NB4 (cell line): ENCODE measurements at regions not wholly inside any gene's neighbourhood (a gene's known extent, or its start where the extent isn't known, plus 50 kb on each side); places are given as distances from the start of the nearest gene placed in this dataset.

Experiments used
- POLR2A ChIP-seq: IDR thresholded peaks from 2 replicates; pipeline ENCODE4 v1.6.1; 2011; ENCODE audit warnings: mild to moderate bottlenecking; ENCODE audit not compliant: insufficient read length; ENCODE audit errors: extremely low read depth
- TF ChIP-seq, protein P1 (sequence below): IDR thresholded peaks from one replicate; pipeline ENCODE4 v1.5.1; 2012; ENCODE audit warnings: low read depth, low read length
- TF ChIP-seq, protein P2 (sequence below): IDR thresholded peaks from 2 replicates; pipeline ENCODE4 v1.6.1; 2011; ENCODE audit warnings: low read depth, low read length

DNA sequence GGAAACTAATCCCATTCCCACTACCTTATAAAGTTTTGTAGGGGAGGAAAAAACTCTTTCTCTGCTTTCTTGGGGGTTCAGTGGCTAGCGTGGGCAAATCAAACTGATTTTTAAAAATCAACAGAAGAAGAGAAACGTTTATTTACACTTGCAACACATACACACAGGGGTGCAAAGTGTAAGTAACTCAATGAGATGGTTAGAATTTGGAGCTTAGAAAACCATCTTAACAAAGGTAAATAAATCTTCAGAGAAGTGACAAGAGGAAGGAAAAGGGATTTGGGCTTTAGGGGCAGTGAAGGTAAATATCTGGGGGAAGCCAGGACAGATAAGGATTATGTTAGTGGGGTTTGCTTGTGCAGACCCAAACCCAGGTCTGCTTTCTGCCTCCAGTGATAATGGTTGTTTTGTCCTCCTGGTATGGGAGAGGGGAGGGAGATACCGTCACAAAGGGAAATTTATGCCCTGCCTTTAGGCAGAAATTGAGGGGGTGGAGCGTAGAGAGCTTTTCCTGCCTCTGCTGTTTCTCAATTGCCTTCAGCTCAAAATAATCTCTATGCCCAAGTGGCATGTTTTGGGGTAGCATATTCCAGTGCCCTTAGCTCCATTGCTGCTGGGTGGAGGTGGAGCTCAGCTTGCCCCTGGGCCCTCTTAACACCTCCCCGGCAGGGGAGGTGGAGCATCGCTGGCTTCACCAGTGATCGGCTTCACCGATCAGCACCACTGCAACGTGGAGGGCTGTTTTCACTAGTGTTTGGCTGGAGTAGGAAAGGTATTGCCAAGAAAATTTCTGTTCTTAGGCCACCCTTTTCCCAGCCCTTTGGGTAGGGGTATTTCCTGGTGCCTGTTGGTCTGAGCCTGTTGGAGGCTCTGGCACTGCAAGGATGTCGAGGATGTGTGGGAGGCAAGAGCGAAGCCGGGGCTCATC is 92.2 kb downstream of the TEX51 start:
- TF ChIP-seq, protein P1, sequence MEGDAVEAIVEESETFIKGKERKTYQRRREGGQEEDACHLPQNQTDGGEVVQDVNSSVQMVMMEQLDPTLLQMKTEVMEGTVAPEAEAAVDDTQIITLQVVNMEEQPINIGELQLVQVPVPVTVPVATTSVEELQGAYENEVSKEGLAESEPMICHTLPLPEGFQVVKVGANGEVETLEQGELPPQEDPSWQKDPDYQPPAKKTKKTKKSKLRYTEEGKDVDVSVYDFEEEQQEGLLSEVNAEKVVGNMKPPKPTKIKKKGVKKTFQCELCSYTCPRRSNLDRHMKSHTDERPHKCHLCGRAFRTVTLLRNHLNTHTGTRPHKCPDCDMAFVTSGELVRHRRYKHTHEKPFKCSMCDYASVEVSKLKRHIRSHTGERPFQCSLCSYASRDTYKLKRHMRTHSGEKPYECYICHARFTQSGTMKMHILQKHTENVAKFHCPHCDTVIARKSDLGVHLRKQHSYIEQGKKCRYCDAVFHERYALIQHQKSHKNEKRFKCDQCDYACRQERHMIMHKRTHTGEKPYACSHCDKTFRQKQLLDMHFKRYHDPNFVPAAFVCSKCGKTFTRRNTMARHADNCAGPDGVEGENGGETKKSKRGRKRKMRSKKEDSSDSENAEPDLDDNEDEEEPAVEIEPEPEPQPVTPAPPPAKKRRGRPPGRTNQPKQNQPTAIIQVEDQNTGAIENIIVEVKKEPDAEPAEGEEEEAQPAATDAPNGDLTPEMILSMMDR = no peak
- TF ChIP-seq, protein P2, sequence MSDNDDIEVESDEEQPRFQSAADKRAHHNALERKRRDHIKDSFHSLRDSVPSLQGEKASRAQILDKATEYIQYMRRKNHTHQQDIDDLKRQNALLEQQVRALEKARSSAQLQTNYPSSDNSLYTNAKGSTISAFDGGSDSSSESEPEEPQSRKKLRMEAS = no peak
- no peak for TF ChIP-seq POLR2A
